ENCODE measurements at regions not wholly inside any gene's neighbourhood (a gene's known extent, or its start where the extent isn't known, plus 50 kb on each side); places are given as distances from the start of the nearest gene placed in this dataset.

GRCh38 chr9:87180841-87181240 lies 233.5 kb upstream of the GAS1 start:
- TF ChIP-seq CTCF (conservative IDR thresholded peaks at IDR 0.05; ENCODE audit: low read depth, low read length) (no peak), EZH2 (IDR thresholded peaks at IDR 0.05; ENCODE audit: low read length, unreplicated experiment) (no peak), EZH2phosphoT487 (IDR thresholded peaks at IDR 0.05; ENCODE audit: borderline replicate concordance, low read length) (no peak)

Measured in PC-3 (cell line).